ENCODE measurements at regions not wholly inside any gene's neighbourhood (a gene's known extent, or its start where the extent isn't known, plus 50 kb on each side); places are given as distances from the start of the nearest gene placed in this dataset.
"Not testable (repeated sequence)": the region's sequence is repeated elsewhere in the genome, so short reads cannot be mapped to it uniquely, and the experiment has no call there.

DNA sequence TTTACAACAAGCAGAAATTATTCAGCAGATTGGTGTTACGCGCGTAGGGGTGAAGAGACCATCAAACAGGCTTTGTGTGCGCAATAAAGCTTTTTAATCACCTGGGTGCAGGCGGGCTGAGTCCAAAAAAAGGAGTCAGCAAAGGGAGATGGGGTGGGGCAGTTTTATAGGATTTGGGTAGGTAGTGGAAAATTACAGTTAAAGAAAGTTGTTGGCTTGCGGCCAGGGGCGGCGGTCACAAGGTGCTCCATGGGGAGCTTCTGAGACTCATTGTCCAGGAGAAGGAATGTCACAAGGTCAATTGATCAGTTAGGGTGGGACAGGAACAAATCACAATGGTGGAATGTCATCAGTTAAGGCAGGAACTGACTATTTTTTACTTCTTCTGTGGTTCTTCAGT lies 129.3 kb downstream of the SLC7A11 start:
- TF ChIP-seq, protein P1, sequence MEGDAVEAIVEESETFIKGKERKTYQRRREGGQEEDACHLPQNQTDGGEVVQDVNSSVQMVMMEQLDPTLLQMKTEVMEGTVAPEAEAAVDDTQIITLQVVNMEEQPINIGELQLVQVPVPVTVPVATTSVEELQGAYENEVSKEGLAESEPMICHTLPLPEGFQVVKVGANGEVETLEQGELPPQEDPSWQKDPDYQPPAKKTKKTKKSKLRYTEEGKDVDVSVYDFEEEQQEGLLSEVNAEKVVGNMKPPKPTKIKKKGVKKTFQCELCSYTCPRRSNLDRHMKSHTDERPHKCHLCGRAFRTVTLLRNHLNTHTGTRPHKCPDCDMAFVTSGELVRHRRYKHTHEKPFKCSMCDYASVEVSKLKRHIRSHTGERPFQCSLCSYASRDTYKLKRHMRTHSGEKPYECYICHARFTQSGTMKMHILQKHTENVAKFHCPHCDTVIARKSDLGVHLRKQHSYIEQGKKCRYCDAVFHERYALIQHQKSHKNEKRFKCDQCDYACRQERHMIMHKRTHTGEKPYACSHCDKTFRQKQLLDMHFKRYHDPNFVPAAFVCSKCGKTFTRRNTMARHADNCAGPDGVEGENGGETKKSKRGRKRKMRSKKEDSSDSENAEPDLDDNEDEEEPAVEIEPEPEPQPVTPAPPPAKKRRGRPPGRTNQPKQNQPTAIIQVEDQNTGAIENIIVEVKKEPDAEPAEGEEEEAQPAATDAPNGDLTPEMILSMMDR (IDR thresholded peaks at IDR 0.05), result not testable (repeated sequence)
- not testable (repeated sequence) for TF ChIP-seq POLR2AphosphoS5, EP300 (IDR thresholded peaks at IDR 0.05)

Measured in upper lobe of left lung (tissue), 4 donors.